ENCODE measurements at regions not wholly inside any gene's neighbourhood (a gene's known extent, or its start where the extent isn't known, plus 50 kb on each side); places are given as distances from the start of the nearest gene placed in this dataset.

DNA sequence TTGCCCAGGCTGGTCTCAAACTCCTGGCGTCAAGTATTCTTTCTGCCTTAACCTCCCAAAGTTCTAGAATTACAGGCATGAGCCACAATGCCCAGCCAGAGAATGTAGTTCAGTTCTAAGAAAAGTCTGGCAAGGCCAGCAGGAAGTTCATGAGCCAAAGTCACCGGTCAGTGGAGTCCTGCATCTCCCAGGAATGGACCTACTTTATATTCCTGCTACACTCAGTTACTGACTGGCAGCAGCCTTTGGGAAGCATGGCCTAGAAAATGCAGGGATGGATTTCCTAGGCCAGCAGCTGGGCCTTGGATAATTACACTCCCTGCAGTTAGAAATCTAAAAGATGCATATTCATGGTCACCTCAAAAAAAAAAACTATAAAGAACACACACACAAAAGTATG is 135.7 kb downstream of the CAAP1 start:
- Histone ChIP-seq H3K4me1 (no peaks in the 10 kb centered on the region), H3K36me3 (no peaks in the 10 kb centered on the region), H3K4me3 (no peak overlapping the region), H3K27ac (no peak overlapping the region), H3K27me3 (no peaks in the 10 kb centered on the region), H3K9me3 (no peaks in the 10 kb centered on the region)
- DNase-seq (ENCODE audit: low spot score in 2 of 2) = no peak
- 85 to 87% methylated on average over 2 of the region's 2 CpGs for WGBS, 2 donors
- TF ChIP-seq CTCF (IDR thresholded peaks at IDR 0.05) = no peak
- TF ChIP-seq EP300 (IDR thresholded peaks at IDR 0.05) = no peak
- no peak for TF ChIP-seq POLR2A (IDR thresholded peaks at IDR 0.05)

GRCh38 chr9:26755476-26755875 is 137.1 kb downstream of the CAAP1 start:
- H3K27me3 ChIP-seq = no peaks in the 10 kb centered on the region
- no peak overlapping the region for H3K27ac ChIP-seq
- no peaks in the 10 kb centered on the region for H3K36me3 ChIP-seq
- TF ChIP-seq EP300 (IDR thresholded peaks at IDR 0.05) (no peak), POLR2A (IDR thresholded peaks at IDR 0.05) (no peak), CTCF (IDR thresholded peaks at IDR 0.05) (no peak)
- no peak for DNase-seq (ENCODE audit: low spot score in 2 of 2)
- no peaks in the 10 kb centered on the region for H3K4me1 ChIP-seq
- H3K4me3 ChIP-seq = no peak overlapping the region
- WGBS, 2 donors = 43 to 47% methylated on average over 2 of the region's 2 CpGs
- H3K9me3 ChIP-seq = no peaks in the 10 kb centered on the region

DNA sequence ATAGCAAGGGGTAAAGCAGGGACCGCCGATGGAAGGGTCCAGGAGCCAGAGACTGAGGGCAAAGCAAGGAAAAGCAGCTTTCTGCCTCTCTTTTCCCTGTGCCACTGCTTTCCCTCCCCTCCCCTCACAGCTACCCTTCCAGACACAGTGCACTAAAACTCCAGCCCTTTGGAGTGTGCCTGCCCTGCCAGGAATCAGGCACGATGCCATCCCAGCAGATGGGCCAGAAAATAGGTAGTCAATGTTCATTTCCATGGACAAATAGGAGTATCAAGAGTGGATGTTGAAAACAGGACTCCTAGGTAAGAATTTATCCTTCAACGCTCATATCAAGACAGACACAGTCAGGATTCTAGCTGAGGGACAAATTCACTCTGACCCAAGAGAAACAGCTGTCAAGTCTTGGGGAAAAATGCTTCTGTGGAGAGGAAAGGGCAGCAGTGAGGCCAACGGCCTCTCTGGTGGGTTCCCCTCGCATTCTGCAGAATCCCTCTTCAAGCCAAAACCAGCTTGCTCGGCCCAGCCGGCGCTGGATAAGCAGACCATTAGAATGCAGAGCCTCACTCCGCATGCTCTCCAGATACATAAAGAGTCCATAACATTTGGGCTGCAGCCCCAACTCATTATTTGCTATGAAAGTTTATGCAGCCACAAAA is 138.0 kb downstream of the CAAP1 start:
- Histone ChIP-seq H3K27me3 (no peaks in the 10 kb centered on the region), H3K4me3 (no peak overlapping the region), H3K9me3 (no peaks in the 10 kb centered on the region), H3K4me1 (no peaks in the 10 kb centered on the region), H3K27ac (no peak overlapping the region), H3K36me3 (no peaks in the 10 kb centered on the region)
- TF ChIP-seq CTCF (IDR thresholded peaks at IDR 0.05) = no peak
- WGBS, 2 donors = 77 to 78% methylated on average over 10 of the region's 10 CpGs
- DNase-seq (ENCODE audit: low spot score in 2 of 2) = no peak

- H3K27me3 ChIP-seq = no peaks in the 10 kb centered on the region
- H3K4me1 ChIP-seq = no peaks in the 10 kb centered on the region
- H3K27ac ChIP-seq = no peak overlapping the region
- no peaks in the 10 kb centered on the region for H3K36me3 ChIP-seq
- no peak for DNase-seq (ENCODE audit: low spot score in 2 of 2)
- 53 to 69% methylated on average over 1 of the region's 1 CpG for WGBS, 2 donors
- no peaks in the 10 kb centered on the region for H3K9me3 ChIP-seq
- TF ChIP-seq EP300 (IDR thresholded peaks at IDR 0.05) = no peak
- no peak for TF ChIP-seq CTCF (IDR thresholded peaks at IDR 0.05)
- no peak for TF ChIP-seq POLR2A (IDR thresholded peaks at IDR 0.05)
- no peak overlapping the region for H3K4me3 ChIP-seq
Observed at GRCh38 chr9:26753971-26754370, 138.6 kb downstream of the CAAP1 start.

GRCh38 chr9:26750162-26750561 is 142.4 kb downstream of the CAAP1 start:
- 92% methylated on average over 4 of the region's 4 CpGs for WGBS, 2 donors

More at GRCh38 chr9:26750162-26750561, 142.4 kb downstream of the CAAP1 start:
- no peak for DNase-seq (ENCODE audit: low spot score in 2 of 2)
- Histone ChIP-seq H3K9me3 (no peaks in the 10 kb centered on the region), H3K4me1 (no peaks in the 10 kb centered on the region), H3K27ac (no peak overlapping the region), H3K27me3 (no peaks in the 10 kb centered on the region), H3K4me3 (no peak overlapping the region), H3K36me3 (no peaks in the 10 kb centered on the region)
- TF ChIP-seq POLR2A (IDR thresholded peaks at IDR 0.05) (no peak), CTCF (IDR thresholded peaks at IDR 0.05) (no peak), EP300 (IDR thresholded peaks at IDR 0.05) (no peak)
